Stimulated activated naive CD4-positive, alpha-beta T cell treated with Interleukin-2 at 50 U/mL for 16 hours (primary cell): ENCODE measurements at regions not wholly inside any gene's neighbourhood (a gene's known extent, or its start where the extent isn't known, plus 50 kb on each side); places are given as distances from the start of the nearest gene placed in this dataset.

Source experiments
- DNase-seq: peaks from one replicate; lab custom pipeline; 2025; lab: John Stamatoyannopoulos, UW

DNA sequence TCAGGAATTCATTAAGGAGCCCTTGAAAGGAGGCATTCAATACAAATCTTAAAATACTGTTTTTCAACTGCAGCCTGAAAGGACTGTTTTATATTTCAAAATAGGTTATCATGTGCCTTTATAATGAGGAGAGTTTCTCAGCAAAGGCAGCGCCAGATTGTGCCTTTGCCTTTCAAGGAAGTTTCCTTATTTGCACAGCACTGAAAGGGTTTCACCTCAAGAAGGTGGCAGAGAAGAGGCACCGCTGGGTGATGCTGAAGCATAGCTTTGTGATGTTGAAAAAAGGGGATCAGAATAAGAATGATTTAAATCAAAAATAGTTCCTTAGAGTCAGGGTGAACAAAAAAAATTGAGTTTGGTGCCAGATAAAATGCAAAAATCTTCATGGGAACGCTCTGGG, 601.0 kb upstream of the KIRREL3 start:
- no peak for DNase-seq

DNA sequence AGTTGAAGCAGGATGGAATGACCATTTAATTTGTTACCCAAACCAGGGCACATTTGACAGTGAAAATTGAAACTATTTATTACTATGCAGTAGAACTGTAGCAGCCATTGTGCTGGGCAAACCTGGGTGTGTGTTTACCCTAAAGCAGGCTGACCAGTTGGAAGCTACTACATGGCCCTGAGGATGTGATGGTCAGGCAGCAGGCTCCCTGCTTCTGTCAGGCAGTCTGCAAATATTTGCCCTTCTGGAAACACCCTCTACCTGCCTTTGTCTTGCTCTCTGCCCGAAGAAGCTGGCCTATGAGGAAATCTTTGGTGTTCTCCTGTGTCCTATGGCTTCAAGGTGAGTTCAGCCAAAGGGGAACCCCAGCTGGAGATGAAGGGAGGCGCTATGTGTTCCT, 600.1 kb upstream of the KIRREL3 start:
- DNase-seq, result no peak

DNA sequence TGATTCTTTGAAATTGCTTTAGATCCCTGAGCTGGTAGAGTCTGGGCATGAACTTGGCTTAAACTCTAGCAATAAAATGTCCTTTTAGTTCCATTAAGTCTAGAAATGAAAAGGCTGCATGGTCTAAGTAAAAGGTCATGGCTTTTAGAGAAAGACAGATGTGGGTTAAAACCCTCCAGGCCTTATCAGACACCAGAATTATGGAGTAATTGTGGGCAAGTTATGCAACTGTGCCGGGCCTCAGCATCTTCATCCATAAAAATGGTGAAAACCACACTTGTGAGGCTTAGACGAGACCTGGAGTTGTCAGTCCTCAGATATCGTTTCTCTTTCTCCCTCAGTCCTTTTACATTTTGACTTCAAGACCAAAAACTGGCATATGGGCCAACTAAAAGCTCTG, 597.9 kb upstream of the KIRREL3 start:
- DNase-seq, result no peak

DNA sequence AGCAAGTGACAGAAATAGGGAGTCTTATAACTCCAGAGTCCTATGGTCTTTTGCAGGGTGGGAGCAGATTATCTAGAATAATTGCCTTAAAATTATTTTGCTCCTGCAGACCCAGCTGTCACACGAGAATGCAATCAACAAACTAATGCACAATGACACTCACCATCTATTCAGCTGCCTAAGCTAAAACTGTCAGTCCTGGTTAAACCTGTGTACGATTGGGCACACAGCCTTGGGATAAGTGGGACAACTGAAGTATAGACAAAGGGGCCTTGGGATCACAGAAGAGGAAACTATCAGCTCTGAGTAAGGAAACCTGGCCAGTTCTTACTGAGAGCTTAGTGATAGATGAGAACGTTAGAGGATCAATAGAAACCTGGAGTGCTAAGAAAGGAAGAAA, 595.9 kb upstream of the KIRREL3 start:
- no peak for DNase-seq

DNA sequence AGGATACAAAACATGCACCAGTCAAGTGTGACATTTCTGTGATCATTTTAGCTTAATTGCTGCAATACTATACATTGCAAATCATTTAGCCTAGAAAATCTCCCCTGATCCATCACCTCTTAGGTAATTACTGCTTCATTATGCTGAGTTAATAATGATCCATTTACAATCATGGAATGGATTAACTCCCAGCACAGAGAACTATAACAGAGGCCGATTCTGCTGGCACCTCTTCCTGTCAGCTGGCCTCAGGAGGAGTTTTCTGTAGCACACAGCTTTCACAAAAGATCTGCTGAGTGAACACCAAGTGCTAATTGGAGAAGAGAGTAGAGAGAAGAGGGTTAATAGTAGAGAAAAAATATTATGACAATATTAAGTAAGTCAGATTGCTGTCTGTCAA, 591.8 kb upstream of the KIRREL3 start:
- DNase-seq, result no peak

DNA sequence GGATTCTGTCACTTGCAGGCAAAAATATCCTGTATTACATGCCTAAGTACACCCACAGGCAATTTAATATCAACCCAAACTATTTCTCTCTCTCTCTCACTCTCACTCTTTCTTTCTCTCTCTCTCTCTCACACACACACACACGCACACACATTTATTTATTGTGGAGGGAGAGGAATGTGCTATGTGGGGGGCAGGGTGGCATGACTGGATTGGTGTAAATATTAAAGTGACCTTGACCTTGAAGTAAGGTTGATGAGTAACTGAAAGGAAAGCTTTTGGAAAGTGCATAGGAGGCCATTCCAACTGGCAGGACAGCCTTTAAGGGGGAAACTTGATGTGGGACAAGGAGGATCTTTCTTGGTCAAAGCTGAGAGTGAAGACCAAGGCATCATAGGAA, 589.7 kb upstream of the KIRREL3 start:
- DNase-seq, result no peak

DNA sequence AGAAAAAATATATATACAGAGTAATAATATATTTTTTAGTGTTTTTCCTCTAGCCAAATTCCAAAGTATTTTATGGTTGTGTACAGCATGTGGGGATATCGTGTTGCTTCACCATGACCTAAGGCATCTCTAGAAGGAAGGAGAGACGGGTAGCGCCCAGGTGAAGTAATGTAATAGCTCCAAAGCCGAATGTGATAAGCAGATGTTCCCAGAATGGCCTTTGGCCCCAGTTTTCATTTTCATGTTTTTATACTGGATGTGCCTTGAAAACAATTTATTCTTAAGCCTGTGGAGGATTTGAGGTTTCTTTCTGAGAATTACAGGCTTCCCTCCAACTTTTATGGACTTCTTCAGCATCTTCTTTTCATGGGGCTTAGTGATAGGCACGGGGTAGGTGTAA, 587.9 kb upstream of the KIRREL3 start:
- no peak for DNase-seq

DNA sequence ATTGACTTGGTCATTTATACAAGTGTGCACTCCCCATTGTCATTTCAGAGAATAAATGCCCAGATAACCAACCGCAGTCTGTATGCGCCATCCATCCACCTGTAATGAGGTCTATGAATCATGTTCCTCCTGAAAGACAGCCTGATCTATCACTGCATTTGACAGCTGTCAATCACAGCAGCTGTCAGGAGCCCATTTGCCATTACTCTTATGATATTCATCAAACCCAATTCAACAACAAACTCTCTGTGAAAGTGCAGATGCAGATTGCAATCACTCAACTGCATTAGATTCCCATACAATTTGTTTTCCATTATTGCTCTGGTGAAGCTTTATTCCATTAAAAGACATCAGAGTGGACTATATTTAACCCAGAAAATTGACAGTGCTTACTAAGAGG, 586.9 kb upstream of the KIRREL3 start:
- DNase-seq, result no peak

DNA sequence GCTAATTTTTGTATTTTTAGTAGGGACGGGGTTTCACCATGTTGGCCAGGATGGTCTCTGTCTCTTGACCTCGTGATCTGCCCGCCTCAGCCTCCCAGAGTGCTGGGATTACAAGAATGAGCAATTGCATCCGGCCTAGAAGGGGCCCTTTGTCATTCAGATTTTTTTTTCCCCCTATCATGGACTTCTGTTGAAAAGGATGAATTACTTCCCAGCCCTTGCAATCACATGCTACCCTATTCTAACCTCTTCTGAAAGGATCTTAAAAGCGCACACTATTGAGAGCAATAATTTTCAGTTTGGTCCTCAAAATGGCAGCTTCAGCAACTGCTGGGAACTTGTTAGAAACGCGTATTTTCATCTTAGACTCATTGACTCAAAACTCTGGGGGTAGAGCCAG, 575.6 kb upstream of the KIRREL3 start:
- no peak for DNase-seq

DNA sequence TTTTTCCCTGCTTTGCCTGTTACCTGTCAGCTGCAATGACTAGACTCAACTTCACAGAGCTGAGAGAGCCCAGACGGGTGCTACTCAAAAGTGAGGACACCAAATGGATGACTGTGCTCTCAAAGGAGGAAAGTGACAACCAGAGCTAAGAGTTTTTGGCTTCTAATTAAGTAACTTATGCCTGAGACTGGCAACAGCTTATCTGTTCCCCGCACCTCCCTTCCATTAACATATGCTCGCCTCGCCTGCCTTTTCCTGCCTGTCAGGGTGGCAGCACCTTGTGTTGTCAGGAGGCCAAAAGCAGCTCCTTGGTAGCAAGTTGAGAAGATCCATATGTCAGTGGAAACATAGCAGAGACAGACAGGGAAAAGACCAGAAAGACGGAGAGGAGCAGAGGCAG, 573.9 kb upstream of the KIRREL3 start:
- DNase-seq, result no peak

DNA sequence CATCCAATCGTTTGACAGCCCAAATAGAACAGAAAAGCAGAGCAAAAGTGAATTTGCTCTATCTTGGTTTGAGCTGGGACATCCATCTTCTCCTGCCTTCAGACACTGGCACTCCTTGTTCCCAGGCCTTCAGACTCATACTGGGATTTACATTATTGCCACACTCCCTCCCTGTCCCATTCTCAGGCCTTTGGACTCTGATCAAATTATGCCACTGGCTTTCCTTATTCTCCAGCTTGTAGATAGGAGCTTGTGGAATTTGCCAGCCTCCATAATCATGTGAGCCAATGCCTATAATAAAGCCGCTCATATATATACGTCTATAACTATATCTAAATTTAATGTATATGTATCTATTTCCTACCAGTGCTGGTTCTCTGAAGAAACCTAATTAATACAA, 568.3 kb upstream of the KIRREL3 start:
- DNase-seq, result no peak

DNA sequence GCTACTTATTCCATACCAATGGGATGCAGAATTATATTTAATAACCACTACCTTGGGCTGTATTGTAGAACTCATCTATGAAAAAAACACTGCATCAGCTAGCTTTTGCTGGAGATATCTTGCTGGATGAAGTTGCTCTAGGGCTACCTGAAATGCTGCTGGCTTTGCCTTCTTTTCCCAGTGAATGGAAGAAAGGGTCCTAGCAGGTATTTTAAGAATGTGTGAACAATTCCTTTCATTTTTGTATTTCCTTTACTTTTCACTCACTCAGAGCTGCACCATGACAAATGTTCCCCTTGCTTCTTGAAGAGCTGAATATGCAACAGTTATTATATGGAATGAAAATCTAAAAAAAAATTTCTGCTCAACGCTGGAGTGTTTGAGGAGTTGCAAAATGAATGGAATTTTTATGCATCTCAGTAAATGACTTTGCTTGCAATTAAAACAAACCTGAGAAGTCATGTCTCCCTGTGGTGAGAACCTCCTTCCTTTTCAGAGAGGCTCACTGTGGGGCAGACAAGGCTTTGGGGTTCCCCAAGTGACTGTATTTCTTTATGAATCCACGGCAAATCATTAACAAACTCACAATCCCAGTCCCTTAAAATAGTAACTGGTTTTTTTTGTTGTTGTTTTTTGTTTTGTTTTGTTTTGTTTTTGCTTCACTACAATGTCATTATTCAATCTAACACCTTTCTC, 566.8 kb upstream of the KIRREL3 start:
- no peak for DNase-seq

DNA sequence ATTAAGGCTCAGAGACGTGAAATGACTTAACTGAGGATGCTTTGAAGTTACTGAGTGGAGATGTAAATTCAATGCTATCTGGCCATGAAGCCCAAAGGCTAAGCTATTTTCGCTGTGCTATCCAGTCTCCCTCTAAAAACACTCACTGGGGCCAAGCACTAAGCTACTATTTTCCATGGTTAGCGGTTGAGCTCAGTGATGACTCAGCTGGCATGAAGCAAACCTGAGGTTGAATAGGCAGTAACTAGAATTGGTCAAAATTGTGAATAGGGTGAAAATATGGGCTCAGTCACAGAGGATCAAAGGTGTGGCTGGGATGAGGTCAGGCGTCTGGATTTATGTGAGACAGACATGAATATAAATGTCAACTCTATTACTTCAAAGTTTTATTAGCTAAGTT, 564.2 kb upstream of the KIRREL3 start:
- DNase-seq, result no peak

DNA sequence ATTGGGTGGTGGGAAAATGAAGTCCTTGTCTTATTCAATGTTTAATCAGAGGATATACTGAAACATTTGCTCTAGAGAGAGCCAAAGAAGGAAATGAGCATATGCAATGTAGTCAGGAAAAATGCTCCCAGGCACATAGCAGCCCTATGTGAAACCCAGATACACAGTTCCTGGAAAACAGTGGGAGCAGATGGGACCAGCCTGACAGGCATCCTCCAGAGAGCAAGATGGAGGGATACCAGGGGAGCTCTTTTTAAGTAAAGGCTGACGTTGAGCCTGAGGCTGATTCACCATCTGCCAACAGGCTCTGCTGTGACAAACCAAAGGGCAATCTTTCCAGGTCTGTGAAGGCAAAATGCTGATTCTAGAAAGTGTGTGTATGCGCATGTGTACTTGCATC, 559.4 kb upstream of the KIRREL3 start:
- no peak for DNase-seq

DNA sequence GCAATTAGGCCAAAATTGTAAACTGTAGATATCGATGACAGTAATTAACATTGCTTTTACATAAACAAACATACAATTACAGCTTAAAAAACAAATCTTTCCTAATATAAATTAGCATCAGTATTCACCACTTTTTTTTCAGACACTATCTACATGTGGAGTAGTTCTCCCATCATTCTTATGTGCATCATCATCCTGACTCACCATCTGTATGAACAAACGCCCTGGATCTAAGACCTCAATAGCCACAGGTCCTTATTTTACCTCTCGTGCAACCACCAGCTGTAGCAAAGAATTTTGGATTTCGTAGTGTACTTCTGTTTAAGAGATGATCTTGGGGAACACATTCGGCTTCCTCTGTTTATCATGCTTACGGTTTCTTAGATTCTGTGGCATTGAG, 551.9 kb upstream of the KIRREL3 start:
- no peak for DNase-seq

DNA sequence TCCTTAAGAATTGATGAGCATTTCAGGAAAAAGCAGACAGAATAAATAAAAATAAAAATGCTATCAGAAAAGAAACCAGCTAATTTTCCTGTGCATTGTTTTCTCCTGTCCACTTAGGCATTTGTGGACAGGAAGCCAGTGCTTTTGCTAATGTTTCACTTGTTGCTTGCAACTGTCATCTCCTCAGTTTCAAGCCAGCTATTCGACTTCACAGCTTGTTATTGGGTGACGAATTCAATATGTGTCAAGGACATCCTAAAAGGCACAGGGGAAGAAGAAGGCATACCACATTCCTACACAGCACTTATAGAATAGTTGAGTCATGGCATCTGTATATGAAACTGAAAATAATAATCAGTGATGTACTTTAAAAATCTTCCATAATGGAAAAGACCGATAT, 530.6 kb upstream of the KIRREL3 start:
- no peak for DNase-seq

DNA sequence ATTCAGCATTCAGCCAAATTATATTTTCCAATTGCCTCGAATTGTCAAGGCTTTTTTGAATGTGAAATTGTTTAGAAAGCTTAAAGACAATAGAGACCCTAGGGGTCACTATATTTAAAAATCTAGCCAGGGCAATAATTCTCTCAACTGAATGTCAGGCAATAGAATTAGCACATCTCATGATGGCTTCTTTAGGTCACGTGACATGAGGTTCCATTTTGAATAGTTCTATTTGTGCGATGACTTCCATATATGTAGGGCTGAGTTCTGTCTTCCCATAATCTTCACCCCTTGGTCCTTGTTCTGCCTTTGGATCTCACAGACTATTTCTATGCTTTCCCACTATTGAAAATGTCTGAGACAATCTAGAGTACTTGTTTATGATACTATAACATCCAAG, 527.7 kb upstream of the KIRREL3 start:
- no peak for DNase-seq

DNA sequence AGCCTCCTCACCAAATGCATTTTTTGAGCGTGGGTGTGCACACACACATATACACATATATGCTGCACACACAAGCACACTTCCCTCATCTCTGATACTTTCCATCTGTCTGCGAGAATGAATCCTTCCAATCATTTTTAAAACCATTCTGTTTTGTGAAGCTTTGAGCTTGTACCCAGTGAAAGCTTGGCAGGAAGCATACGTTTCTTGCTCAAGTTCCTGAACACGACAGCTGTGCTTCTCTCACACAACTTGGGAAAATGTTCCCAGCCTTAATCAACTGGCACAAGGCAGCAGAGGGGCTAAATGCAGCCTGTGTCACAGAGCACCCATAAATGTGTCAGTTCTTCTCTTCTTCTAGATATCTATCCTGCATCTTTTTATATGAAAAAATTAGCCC, 524.0 kb upstream of the KIRREL3 start:
- no peak for DNase-seq

DNA sequence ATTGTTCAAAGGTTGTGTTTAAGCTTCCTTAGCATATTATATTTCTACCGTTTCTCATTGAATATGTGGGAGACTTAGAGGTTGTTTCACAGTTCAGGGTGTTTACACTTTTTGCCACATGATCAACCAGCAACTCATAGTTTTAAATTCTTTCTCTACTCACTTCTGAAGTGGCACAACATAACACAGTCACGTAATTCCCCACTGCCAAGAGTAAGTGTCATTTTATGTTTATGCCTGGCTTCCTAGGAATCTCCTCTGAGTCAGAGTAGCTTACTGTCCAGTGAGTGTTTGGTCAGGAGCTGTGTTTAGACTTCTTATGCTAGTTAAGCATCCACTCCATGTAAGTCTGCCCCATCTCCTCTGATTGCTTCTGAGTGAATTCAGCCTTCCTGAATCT, 520.8 kb upstream of the KIRREL3 start:
- no peak for DNase-seq

DNA sequence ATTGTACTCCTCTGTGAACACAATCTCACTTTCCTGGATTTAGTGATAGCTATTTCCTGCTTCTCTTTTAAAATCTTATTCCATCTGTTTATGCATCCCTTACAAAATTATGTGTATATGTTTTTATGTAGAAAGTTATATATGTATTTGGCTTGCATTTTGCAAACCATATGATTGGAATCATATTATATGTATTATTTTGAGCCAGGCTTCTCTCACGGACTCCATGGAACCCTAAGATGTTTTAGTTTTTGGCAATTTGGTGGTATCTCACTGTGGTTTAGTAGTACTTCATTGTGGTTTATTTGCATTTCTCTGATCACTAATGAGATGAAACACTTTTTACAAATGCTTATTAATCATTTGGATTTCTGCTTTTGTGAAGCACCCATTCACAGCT, 507.3 kb upstream of the KIRREL3 start:
- DNase-seq, result no peak

DNA sequence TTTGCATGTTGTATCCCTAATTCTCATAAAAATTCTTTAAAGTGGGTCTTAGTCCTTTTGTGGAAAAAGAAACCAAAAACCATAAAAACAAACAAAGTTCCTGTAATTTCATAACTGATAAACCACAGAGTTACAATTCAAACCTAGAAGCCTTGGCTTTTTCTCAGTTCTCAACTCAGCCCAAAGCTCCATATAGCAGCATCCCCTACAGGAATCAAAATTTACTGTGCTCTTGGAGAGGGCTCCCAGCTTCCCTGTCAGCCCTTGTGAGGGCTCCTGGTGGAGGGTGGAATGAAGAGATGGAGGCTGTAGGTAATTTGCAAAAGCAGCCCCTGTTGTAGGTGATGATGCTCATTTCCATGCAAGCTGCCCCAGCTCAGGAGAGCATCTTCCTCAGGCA, 506.1 kb upstream of the KIRREL3 start:
- no peak for DNase-seq

DNA sequence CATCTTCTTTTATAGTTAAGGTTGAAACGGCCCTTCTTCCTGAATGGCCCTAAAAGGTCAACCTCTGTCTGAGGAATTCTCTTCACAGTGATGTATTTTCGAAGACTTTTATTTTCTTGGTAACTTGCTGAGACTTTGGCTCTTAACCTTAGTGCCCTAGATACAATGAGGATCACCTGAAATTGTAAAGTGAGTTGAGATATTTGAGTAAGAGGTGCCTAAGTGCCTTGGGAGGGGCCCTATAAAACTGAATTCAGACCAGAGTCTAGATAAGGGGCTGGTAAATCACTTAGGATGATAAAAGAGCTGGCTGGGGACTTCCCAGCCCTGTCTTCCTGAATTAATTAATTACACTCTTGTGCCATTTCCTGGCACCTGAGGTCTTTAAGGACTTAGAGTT, 505.6 kb upstream of the KIRREL3 start:
- no peak for DNase-seq

DNA sequence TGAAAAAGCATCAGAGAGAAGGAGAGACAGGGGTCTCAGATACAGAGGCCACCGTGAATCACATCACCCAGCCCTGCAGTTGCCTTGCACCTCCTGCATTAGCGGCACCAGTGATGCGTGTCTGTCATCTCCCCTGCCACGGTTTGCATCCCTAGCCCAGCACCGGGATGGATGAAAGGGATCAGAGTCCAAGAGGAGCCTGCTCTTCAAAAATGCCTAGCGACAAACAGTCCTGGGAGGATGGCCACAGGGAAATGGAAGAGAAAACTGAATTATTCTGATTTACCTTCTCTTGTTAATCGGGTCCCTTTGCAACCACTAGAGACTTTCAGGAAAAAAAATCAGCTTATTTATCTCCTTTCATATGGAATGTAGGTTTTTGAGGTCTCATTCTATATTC, 495.6 kb upstream of the KIRREL3 start:
- no peak for DNase-seq

DNA sequence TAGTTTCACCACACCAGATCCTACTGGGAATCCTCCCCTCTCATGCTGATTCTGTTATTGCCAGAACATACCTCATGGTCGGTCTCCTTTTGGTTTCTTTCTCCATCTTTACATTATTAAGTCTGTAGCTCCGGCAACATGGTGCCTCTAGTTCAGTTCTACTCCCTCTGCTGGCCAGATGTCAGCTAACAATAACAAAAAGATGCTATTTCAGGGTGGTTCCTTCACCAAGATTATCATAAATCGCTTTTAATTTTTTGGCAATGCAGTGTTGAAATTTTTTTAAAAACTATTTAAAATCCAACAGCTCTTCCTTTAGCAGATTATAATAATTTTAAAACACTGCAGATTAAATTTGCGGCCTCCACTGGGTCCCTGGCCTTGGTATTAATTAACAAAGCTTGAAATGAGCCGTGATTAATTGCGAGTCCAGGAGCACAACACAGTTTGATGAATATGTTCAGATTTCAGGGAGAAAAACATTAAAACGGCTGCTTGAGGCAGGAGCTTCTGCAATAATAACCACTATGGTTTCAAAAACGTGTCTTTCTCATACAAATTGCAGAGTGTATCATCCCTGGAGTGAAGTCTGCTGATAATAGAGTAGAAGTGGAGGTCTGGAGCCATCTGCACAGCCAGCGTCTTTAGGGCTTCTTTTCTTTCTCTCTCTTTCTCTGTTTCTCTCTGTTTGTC, 492.9 kb upstream of the KIRREL3 start:
- no peak for DNase-seq
